Neural cell (in vitro differentiated cells): ENCODE measurements at regions not wholly inside any gene's neighbourhood (a gene's known extent, or its start where the extent isn't known, plus 50 kb on each side); places are given as distances from the start of the nearest gene placed in this dataset.

Experiments used
- H2AFZ ChIP-seq: fragments of 200-600, 300-800 bp; sonication (generic), shearing (Covaris generic); 2 replicates; pipeline ENCODE4 v1.6.0; 2014; ENCODE audit warnings: low read depth, mild to moderate bottlenecking, antibody characterized with exemption, low read length, moderate library complexity
- H3F3A ChIP-seq: fragments of 200-600 bp; shearing (Covaris generic); 2 replicates; pipeline ENCODE4 v1.6.1; 2016; ENCODE audit warnings: mild to moderate bottlenecking, moderate library complexity, mixed read lengths, antibody characterized with exemption, low read length; ENCODE audit not compliant: insufficient read depth, poor library complexity, severe bottlenecking
- H3K27ac ChIP-seq: fragments of 200-600, 300-800 bp; sonication (generic), shearing (Covaris generic); 2 replicates; pipeline ENCODE4 v1.5.1; 2014; ENCODE audit warnings: mild to moderate bottlenecking, low read length, moderate library complexity
- H3K27me3 ChIP-seq: fragments of 300-800, 200-600 bp; sonication (generic), shearing (Covaris generic); 2 replicates; pipeline ENCODE4 v1.6.0; 2014; ENCODE audit warnings: mild to moderate bottlenecking, low read depth, low read length, moderate library complexity; ENCODE audit not compliant: insufficient read depth
- H3K36me3 ChIP-seq: fragments of 300-800, 200-600 bp; sonication (generic), shearing (Covaris generic); 2 replicates; pipeline ENCODE4 v1.5.1; 2014; ENCODE audit warnings: mild to moderate bottlenecking, antibody characterized with exemption, low read length, moderate library complexity; ENCODE audit not compliant: insufficient read depth
- H3K4me2 ChIP-seq: fragments of 300-800, 200-600 bp; sonication (generic), shearing (Covaris generic); 2 replicates; pipeline ENCODE4 v1.6.0; 2014; ENCODE audit warnings: mild to moderate bottlenecking, low read length
- H3K4me3 ChIP-seq: fragments of 300-800, 200-600 bp; sonication (generic), shearing (Covaris generic); 2 replicates; pipeline ENCODE4 v1.5.1; 2014; ENCODE audit warnings: mild to moderate bottlenecking, low read length, moderate library complexity
- H3K79me2 ChIP-seq: fragments of 200-600 bp; shearing (Covaris generic); replicated peaks from 2 replicates; pipeline ENCODE4 v1.6.0; 2014; ENCODE audit warnings: mild to moderate bottlenecking, low read length, moderate library complexity; ENCODE audit not compliant: insufficient read depth
- H3K9ac ChIP-seq: fragments of 300-800, 200-600 bp; sonication (generic), shearing (Covaris generic); 2 replicates; pipeline ENCODE4 v1.6.1; 2016; ENCODE audit warnings: mild to moderate bottlenecking, low read length, mixed read lengths
- H3K9me2 ChIP-seq: fragments of 200-600 bp; shearing (Covaris generic); 2 replicates; pipeline ENCODE4 v1.6.1; 2016; ENCODE audit warnings: mild to moderate bottlenecking, low read length, mixed read lengths; ENCODE audit not compliant: insufficient read depth
- H3K9me3 ChIP-seq: fragments of 200-600, 300-800 bp; sonication (generic), shearing (Covaris generic); 2 replicates; pipeline ENCODE4 v1.6.1; 2016; ENCODE audit warnings: mild to moderate bottlenecking, mixed run types, low read length, moderate library complexity, mixed read lengths
- H4K20me1 ChIP-seq: fragments of 200-600 bp; shearing (Covaris generic); 2 replicates; pipeline ENCODE4 v1.6.1; 2016; ENCODE audit warnings: mild to moderate bottlenecking, mixed run types; ENCODE audit not compliant: insufficient read depth
- CTCF ChIP-seq: fragments of 450-650 bp; IDR thresholded peaks from 2 replicates; pipeline ENCODE4 v1.5.1; 2014; ENCODE audit warnings: antibody characterized with exemption, mild to moderate bottlenecking, moderate library complexity; ENCODE audit not compliant: poor library complexity, severe bottlenecking
- EP300 ChIP-seq: fragments of 450-650 bp; conservative IDR thresholded peaks from 2 replicates; pipeline ENCODE4 v1.6.1; 2014; ENCODE audit warnings: antibody characterized with exemption, mild to moderate bottlenecking, moderate library complexity; ENCODE audit not compliant: poor library complexity, severe bottlenecking
- EZH2 ChIP-seq: fragments of 200-600, 300-800 bp; shearing (Covaris generic), sonication (generic); IDR thresholded peaks from 2 replicates; pipeline ENCODE4 v1.6.1; 2014; ENCODE audit warnings: antibody characterized with exemption, low read length, borderline replicate concordance, mild to moderate bottlenecking; ENCODE audit not compliant: insufficient read depth, poor library complexity, severe bottlenecking
- MXI1 ChIP-seq: fragments of 450-650 bp; conservative IDR thresholded peaks from 2 replicates; pipeline ENCODE4 v1.6.1; 2014; ENCODE audit warnings: antibody characterized with exemption, mild to moderate bottlenecking; ENCODE audit not compliant: poor library complexity, severe bottlenecking
- POLR2AphosphoS5 ChIP-seq: IDR thresholded peaks from 2 replicates; pipeline ENCODE4 v1.6.1; 2012
- RAD21 ChIP-seq: fragments of 450-650 bp; conservative IDR thresholded peaks from 2 replicates; pipeline ENCODE4 v1.6.1; 2014; ENCODE audit warnings: antibody characterized with exemption, mild to moderate bottlenecking, moderate library complexity
- SMC3 ChIP-seq: fragments of 450-650 bp; conservative IDR thresholded peaks from 2 replicates; pipeline ENCODE4 v1.6.1; 2014; ENCODE audit warnings: antibody characterized with exemption, mild to moderate bottlenecking, moderate library complexity; ENCODE audit not compliant: poor library complexity
- TAF1 ChIP-seq: IDR thresholded peaks from 2 replicates; pipeline ENCODE4 v1.6.1; 2012; ENCODE audit warnings: low read depth
- TF ChIP-seq, protein P1 (sequence below): IDR thresholded peaks from 2 replicates; pipeline ENCODE4 v1.6.1; 2012; ENCODE audit warnings: borderline replicate concordance

DNA sequence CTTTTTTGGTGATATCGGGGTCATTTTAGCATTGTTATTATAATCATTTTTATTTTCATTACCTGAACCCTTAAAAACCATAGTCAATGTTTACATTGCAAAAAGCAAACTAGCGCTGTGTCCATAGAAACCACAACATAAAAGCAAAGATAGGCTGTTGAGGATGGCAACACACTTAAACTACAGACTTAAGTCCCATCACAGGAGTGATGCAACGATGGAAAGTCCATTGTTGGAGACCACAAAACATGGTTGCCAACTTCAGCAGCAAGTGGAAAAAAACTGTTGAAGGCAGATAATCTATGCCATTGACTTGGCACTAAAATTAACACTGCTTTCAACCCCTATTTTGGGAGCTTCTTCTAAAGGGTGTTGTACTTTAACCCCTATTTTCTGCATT, 398.8 kb upstream of the IGFBP3 start:
- Histone ChIP-seq H3K27me3 (no peaks in the 10 kb centered on the region), H3K4me3 (no peak overlapping the region), H3K79me2 (no peaks in the 10 kb centered on the region), H3K9me3 (no peaks in the 10 kb centered on the region), H4K20me1 (no peaks in the 10 kb centered on the region), H3K4me2 (no peak overlapping the region), H3K9me2 (no peaks in the 10 kb centered on the region), H3K27ac (no peak overlapping the region), H3K36me3 (no peaks in the 10 kb centered on the region), H2AFZ (no peak overlapping the region), H3K9ac (no peak overlapping the region), H3F3A (no peaks in the 10 kb centered on the region)
- no peak for TF ChIP-seq EP300
- TF ChIP-seq MXI1 = no peak
- TF ChIP-seq, protein P1, sequence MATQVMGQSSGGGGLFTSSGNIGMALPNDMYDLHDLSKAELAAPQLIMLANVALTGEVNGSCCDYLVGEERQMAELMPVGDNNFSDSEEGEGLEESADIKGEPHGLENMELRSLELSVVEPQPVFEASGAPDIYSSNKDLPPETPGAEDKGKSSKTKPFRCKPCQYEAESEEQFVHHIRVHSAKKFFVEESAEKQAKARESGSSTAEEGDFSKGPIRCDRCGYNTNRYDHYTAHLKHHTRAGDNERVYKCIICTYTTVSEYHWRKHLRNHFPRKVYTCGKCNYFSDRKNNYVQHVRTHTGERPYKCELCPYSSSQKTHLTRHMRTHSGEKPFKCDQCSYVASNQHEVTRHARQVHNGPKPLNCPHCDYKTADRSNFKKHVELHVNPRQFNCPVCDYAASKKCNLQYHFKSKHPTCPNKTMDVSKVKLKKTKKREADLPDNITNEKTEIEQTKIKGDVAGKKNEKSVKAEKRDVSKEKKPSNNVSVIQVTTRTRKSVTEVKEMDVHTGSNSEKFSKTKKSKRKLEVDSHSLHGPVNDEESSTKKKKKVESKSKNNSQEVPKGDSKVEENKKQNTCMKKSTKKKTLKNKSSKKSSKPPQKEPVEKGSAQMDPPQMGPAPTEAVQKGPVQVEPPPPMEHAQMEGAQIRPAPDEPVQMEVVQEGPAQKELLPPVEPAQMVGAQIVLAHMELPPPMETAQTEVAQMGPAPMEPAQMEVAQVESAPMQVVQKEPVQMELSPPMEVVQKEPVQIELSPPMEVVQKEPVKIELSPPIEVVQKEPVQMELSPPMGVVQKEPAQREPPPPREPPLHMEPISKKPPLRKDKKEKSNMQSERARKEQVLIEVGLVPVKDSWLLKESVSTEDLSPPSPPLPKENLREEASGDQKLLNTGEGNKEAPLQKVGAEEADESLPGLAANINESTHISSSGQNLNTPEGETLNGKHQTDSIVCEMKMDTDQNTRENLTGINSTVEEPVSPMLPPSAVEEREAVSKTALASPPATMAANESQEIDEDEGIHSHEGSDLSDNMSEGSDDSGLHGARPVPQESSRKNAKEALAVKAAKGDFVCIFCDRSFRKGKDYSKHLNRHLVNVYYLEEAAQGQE = no peak
- no peak for TF ChIP-seq EZH2
- TF ChIP-seq RAD21 = no peak
- TF ChIP-seq SMC3 = no peak
- no peak for TF ChIP-seq TAF1
- TF ChIP-seq CTCF = no peak
- no peak for TF ChIP-seq POLR2AphosphoS5

GRCh38 chr7:46318276-46318675, 397.2 kb upstream of the IGFBP3 start:
- no peaks in the 10 kb centered on the region for H4K20me1 ChIP-seq
- no peak overlapping the region for H2AFZ ChIP-seq
- TF ChIP-seq RAD21 (no peak), SMC3 (no peak), POLR2AphosphoS5 (no peak), MXI1 (no peak), CTCF (no peak), TAF1 (no peak), EP300 (no peak), EZH2 (no peak)
- TF ChIP-seq, protein P1 = no peak

More at GRCh38 chr7:46318276-46318675, 397.2 kb upstream of the IGFBP3 start:
- H3K36me3 ChIP-seq = no peaks in the 10 kb centered on the region
- H3K4me3 ChIP-seq = no peak overlapping the region
- H3K79me2 ChIP-seq = no peaks in the 10 kb centered on the region
- no peak overlapping the region for H3K4me2 ChIP-seq
- no peaks in the 10 kb centered on the region for H3K9me3 ChIP-seq
- no peak overlapping the region for H3K27ac ChIP-seq
- no peaks in the 10 kb centered on the region for H3F3A ChIP-seq
- H3K27me3 ChIP-seq = no peaks in the 10 kb centered on the region
- no peak overlapping the region for H3K9ac ChIP-seq
- H3K9me2 ChIP-seq = no peaks in the 10 kb centered on the region
